Erythroblast (primary cell): ENCODE measurements at regions not wholly inside any gene's neighbourhood (a gene's known extent, or its start where the extent isn't known, plus 50 kb on each side); places are given as distances from the start of the nearest gene placed in this dataset.

Experiments used
- GATA1 ChIP-seq: IDR thresholded peaks from 2 replicates; pipeline ENCODE4 v1.6.1; 2011; ENCODE audit warnings: low read depth, mild to moderate bottlenecking, control low read depth, low read length, moderate library complexity
- POLR2A ChIP-seq: IDR thresholded peaks from 2 replicates; pipeline ENCODE4 v1.6.1; 2011; ENCODE audit warnings: mild to moderate bottlenecking, low read length

DNA sequence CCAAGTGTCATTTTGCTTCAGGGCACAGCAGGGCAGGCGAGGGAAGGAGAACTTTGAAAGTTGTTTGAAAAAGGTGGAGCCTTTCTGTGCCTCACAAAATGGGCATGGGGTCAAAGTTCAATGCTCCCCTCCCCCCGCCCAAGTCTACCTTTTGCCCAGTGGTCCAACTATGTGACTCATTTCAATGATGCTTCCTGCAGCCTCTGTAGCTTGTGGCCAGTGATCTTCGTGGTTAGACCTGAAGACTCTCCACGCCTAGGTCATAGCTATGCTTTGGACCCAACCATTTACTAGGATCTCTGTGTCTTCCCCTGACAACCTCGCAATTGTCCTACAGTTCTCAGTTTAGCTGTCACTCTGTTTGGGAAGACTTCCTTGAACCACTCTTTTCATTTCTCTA, 280.3 kb upstream of the GJB5 start:
- no peak for TF ChIP-seq POLR2A
- TF ChIP-seq GATA1 = no peak
